HL-60 (cell line): ENCODE measurements at regions not wholly inside any gene's neighbourhood (a gene's known extent, or its start where the extent isn't known, plus 50 kb on each side); places are given as distances from the start of the nearest gene placed in this dataset.

Source experiments
- DNase-seq, 2 experiments: peaks; one replicate each; pipeline ENCODE4 v3.0.0-alpha.2; 2010 to 2020; ENCODE audit warnings: low read depth in 1 of 2, low spot score in 1 of 2
- H3K27ac ChIP-seq: fragments of 250-450 bp; sonication (Bioruptor Pico); replicated peaks from 2 replicates; pipeline ENCODE4 v1.5.1; 2020; ENCODE audit warnings: mild to moderate bottlenecking, moderate library complexity
- H3K27me3 ChIP-seq: fragments of 250-450 bp; sonication (Bioruptor Pico); 2 replicates; pipeline ENCODE4 v1.5.1; 2021; ENCODE audit warnings: mild to moderate bottlenecking, moderate library complexity; ENCODE audit not compliant: insufficient read depth, poor library complexity, severe bottlenecking
- H3K4me3 ChIP-seq: replicated peaks from 2 replicates; pipeline ENCODE4 v1.5.1; 2011; ENCODE audit warnings: mild to moderate bottlenecking, control low read depth, low read length; ENCODE audit not compliant: insufficient read depth
- GABPA ChIP-seq: IDR thresholded peaks from 2 replicates; pipeline ENCODE4 v1.6.1; 2012; ENCODE audit warnings: low read depth
- POLR2AphosphoS5 ChIP-seq: IDR thresholded peaks from 2 replicates; pipeline ENCODE4 v1.6.1; 2012; ENCODE audit warnings: low read depth
- SPI1 ChIP-seq: IDR thresholded peaks from 2 replicates; pipeline ENCODE4 v1.6.1; 2012; ENCODE audit warnings: low read depth, mild to moderate bottlenecking, borderline replicate concordance
- TF ChIP-seq, protein P1 (sequence below): IDR thresholded peaks from one replicate; pipeline ENCODE4 v1.5.1; 2011; ENCODE audit warnings: low read length, control low read depth, inconsistent platforms; ENCODE audit not compliant: insufficient read depth
- TF ChIP-seq, protein P2 (sequence below): IDR thresholded peaks from 2 replicates; pipeline ENCODE4 v1.6.1; 2012; ENCODE audit warnings: low read depth; ENCODE audit not compliant: insufficient replicate concordance

DNA sequence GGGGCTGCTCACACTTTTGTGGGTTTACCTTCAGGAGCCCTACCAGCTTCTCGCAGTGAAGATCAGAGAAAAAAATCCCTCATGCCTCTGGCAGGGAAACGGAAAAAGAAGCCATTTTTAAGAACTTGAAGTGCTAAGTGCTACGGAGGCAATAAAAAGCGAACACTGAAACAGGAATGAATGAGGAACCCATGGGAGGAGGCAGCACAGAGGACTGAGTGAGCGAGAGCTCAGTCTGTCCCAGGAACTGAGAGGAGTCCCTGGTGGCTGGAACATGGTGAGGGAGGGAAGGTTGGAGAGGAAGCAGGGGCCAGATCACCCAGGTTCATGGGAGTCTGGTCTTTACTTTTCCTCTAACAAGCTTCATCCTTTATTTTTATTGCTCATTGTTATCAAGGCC, 228.1 kb upstream of the PROK2 start:
- no peak for TF ChIP-seq SPI1
- TF ChIP-seq POLR2AphosphoS5, result no peak
- Histone ChIP-seq H3K27ac (no peak overlapping the region), H3K4me3 (no peak overlapping the region), H3K27me3 (no peaks in the 10 kb centered on the region)
- no peak for DNase-seq

DNA sequence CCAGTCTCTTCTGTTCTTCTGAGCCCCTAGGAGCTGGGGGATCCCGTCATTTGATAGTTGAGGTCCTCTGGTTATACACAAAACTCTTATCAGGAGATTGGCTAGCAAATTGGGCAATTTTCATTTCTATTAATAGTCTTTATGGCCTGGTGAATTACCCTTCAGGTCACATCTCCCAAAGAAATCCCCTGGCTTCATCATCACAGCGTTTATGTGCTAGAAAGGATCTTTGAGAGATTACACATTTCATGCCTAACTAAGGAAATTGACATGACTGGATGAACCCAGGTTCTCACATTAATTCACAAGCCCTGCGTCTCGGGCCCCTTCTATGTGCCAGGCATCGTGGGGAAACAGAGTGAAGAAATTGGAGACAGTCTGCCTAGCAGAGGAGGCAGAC, 227.4 kb upstream of the PROK2 start:
- no peak overlapping the region for H3K4me3 ChIP-seq
- H3K27me3 ChIP-seq, result no peaks in the 10 kb centered on the region
- DNase-seq, result no peak
- H3K27ac ChIP-seq, result no peak overlapping the region
- TF ChIP-seq, protein P1, sequence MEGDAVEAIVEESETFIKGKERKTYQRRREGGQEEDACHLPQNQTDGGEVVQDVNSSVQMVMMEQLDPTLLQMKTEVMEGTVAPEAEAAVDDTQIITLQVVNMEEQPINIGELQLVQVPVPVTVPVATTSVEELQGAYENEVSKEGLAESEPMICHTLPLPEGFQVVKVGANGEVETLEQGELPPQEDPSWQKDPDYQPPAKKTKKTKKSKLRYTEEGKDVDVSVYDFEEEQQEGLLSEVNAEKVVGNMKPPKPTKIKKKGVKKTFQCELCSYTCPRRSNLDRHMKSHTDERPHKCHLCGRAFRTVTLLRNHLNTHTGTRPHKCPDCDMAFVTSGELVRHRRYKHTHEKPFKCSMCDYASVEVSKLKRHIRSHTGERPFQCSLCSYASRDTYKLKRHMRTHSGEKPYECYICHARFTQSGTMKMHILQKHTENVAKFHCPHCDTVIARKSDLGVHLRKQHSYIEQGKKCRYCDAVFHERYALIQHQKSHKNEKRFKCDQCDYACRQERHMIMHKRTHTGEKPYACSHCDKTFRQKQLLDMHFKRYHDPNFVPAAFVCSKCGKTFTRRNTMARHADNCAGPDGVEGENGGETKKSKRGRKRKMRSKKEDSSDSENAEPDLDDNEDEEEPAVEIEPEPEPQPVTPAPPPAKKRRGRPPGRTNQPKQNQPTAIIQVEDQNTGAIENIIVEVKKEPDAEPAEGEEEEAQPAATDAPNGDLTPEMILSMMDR, result no peak
- TF ChIP-seq SPI1, result no peak

DNA sequence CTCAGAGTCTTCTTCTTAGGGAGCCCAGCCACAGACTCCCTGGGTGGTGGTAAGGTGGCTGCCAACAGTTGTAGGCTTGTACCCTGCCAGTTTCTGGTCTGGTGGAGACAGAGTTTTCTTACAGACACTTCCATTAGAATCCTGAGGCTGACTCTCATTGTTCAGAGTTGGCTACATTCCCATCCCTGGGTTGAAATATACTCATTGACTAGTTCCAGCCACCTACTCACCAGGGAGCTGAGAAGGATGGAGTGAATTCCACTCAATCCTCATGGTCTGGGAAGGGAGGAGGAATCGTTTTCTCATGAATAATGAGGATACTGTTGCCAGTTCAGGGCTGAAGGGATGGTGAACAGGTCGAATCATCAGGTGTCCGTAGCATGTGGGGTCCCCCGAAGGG, 226.5 kb upstream of the PROK2 start:
- no peak overlapping the region for H3K27ac ChIP-seq
- TF ChIP-seq, protein P1, result no peak
- TF ChIP-seq POLR2AphosphoS5 (no peak), SPI1 (no peak), GABPA (no peak)
- TF ChIP-seq, protein P2, sequence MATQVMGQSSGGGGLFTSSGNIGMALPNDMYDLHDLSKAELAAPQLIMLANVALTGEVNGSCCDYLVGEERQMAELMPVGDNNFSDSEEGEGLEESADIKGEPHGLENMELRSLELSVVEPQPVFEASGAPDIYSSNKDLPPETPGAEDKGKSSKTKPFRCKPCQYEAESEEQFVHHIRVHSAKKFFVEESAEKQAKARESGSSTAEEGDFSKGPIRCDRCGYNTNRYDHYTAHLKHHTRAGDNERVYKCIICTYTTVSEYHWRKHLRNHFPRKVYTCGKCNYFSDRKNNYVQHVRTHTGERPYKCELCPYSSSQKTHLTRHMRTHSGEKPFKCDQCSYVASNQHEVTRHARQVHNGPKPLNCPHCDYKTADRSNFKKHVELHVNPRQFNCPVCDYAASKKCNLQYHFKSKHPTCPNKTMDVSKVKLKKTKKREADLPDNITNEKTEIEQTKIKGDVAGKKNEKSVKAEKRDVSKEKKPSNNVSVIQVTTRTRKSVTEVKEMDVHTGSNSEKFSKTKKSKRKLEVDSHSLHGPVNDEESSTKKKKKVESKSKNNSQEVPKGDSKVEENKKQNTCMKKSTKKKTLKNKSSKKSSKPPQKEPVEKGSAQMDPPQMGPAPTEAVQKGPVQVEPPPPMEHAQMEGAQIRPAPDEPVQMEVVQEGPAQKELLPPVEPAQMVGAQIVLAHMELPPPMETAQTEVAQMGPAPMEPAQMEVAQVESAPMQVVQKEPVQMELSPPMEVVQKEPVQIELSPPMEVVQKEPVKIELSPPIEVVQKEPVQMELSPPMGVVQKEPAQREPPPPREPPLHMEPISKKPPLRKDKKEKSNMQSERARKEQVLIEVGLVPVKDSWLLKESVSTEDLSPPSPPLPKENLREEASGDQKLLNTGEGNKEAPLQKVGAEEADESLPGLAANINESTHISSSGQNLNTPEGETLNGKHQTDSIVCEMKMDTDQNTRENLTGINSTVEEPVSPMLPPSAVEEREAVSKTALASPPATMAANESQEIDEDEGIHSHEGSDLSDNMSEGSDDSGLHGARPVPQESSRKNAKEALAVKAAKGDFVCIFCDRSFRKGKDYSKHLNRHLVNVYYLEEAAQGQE, result no peak
- H3K4me3 ChIP-seq, result no peak overlapping the region
- no peaks in the 10 kb centered on the region for H3K27me3 ChIP-seq
- DNase-seq, result no peak

DNA sequence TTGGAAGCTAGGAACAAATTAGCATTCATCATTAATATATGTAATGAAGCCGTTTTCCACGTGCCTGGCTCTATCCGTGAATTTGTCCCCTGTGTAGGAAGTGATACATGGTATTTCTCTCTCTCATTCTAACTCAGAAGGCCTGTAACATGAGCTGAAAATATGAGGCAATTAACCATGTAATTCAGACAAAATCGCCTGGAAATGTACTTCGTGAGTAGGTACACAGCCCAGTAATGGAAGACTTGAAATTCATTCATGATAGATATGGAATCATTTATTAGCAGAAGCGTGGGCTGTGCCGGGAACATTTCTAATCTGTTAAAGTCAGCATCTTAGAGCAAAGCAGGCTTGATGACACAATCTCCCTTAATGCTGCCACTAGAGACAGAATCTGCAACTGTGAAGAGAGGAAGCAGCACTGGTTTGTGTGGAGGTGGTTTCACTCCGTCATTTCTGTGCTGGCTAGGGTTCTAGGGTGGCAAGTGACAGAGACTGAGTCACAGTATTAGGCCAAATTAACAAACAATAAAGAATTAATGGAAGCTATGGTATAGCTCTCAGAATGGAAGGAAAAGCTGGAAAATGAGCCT, 225.0 kb upstream of the PROK2 start:
- H3K4me3 ChIP-seq, result no peak overlapping the region
- no peak for TF ChIP-seq POLR2AphosphoS5
- TF ChIP-seq GABPA, result no peak
- TF ChIP-seq, protein P2, result no peak
- TF ChIP-seq, protein P1, result no peak
- no peak for TF ChIP-seq SPI1
- no peaks in the 10 kb centered on the region for H3K27me3 ChIP-seq
- no peak overlapping the region for H3K27ac ChIP-seq
- DNase-seq, result peak; percentile 32 to 44
